GM12878 (cell line): ENCODE measurements at regions not wholly inside any gene's neighbourhood (a gene's known extent, or its start where the extent isn't known, plus 50 kb on each side); places are given as distances from the start of the nearest gene placed in this dataset.

ENCODE experiments used
- CTCF ChIP-seq, 3 experiments: IDR thresholded peaks in 2 of 3; conservative IDR thresholded peaks in 1 of 3; 2 replicates each; pipeline ENCODE4 v1.5.1; 2011; ENCODE audit warnings: low read depth in 3 of 3, low read length in 3 of 3, mild to moderate bottlenecking in 3 of 3, control low read depth in 2 of 3, moderate library complexity in 2 of 3, inconsistent platforms in 1 of 3, mixed read lengths in 1 of 3; ENCODE audit not compliant: control insufficient read depth in 2 of 3, insufficient read depth in 1 of 3; ENCODE audit errors: extremely low read depth in 1 of 3
- FOXK2 ChIP-seq: fragments of 450-650 bp; IDR thresholded peaks from 2 replicates; pipeline ENCODE4 v1.6.1; 2017; ENCODE audit warnings: mild to moderate bottlenecking, moderate library complexity
- HCFC1 ChIP-seq: fragments of 150-350 bp; IDR thresholded peaks from 2 replicates; pipeline ENCODE4 v1.6.1; 2014; ENCODE audit warnings: low read length
- IKZF2 ChIP-seq, 2 experiments: fragments of 450-650 bp; IDR thresholded peaks; 2 replicates each; pipeline ENCODE4 v1.6.1; 2017; ENCODE audit warnings: mild to moderate bottlenecking in 2 of 2, moderate library complexity in 2 of 2
- KLF5 ChIP-seq: fragments of 450-650 bp; IDR thresholded peaks from 2 replicates; pipeline ENCODE4 v1.6.1; 2014; ENCODE audit warnings: mild to moderate bottlenecking; ENCODE audit not compliant: partially characterized antibody
- MAX ChIP-seq: IDR thresholded peaks from 2 replicates; pipeline ENCODE4 v1.6.1; 2012; ENCODE audit warnings: low read depth, low read length, improper control_type of control experiment
- NFIC ChIP-seq: IDR thresholded peaks from 2 replicates; pipeline ENCODE4 v1.6.1; 2012; ENCODE audit warnings: low read depth, mild to moderate bottlenecking, inconsistent platforms, low read length, moderate library complexity
- NFYB ChIP-seq: IDR thresholded peaks from 2 replicates; pipeline ENCODE4 v1.6.1; 2011; ENCODE audit warnings: low read depth, mild to moderate bottlenecking, low read length, improper control_type of control experiment, moderate library complexity; ENCODE audit not compliant: insufficient read depth
- POLR2A ChIP-seq: IDR thresholded peaks from 2 replicates; pipeline ENCODE4 v1.6.1; 2011; ENCODE audit warnings: low read depth, mild to moderate bottlenecking, low read length
- RAD21 ChIP-seq: IDR thresholded peaks from 2 replicates; pipeline ENCODE4 v1.6.1; 2011; ENCODE audit warnings: mild to moderate bottlenecking, low read depth, low read length, moderate library complexity; ENCODE audit not compliant: insufficient read depth
- SMC3 ChIP-seq: IDR thresholded peaks from 2 replicates; pipeline ENCODE4 v1.6.1; 2011; ENCODE audit warnings: low read length, improper control_type of control experiment, borderline replicate concordance
- TCF12 ChIP-seq: IDR thresholded peaks from 2 replicates; pipeline ENCODE4 v1.6.1; 2011; ENCODE audit warnings: low read depth, mild to moderate bottlenecking, low read length
- WRNIP1 ChIP-seq: IDR thresholded peaks from 2 replicates; pipeline ENCODE4 v1.6.1; 2011; ENCODE audit warnings: low read depth, low read length, improper control_type of control experiment, borderline replicate concordance

GRCh38 chr2:164127971-164128527 lies 392.2 kb upstream of the FIGN start:
- TF ChIP-seq POLR2A, result no peak
- no peak for TF ChIP-seq CTCF (IDR thresholded peaks at IDR 0.05 in 2 of 3, conservative IDR thresholded peaks at IDR 0.05 in 1 of 3; ENCODE audit: control insufficient read depth in 2 of 3, extremely low read depth in 1 of 3, insufficient read depth in 1 of 3, low read depth in 3 of 3, low read length in 3 of 3)
- TF ChIP-seq WRNIP1, result no peak
- no peak for TF ChIP-seq FOXK2
- TF ChIP-seq MAX, result no peak
- TF ChIP-seq TCF12, result no peak
- no peak for TF ChIP-seq KLF5
- TF ChIP-seq IKZF2 (IDR thresholded peaks at IDR 0.05), result no peak
- TF ChIP-seq RAD21, result no peak
- no peak for TF ChIP-seq NFYB
- no peak for TF ChIP-seq SMC3
- no peak for TF ChIP-seq NFIC
- TF ChIP-seq HCFC1, result no peak
